ENCODE measurements at regions not wholly inside any gene's neighbourhood (a gene's known extent, or its start where the extent isn't known, plus 50 kb on each side); places are given as distances from the start of the nearest gene placed in this dataset.

- TF ChIP-seq, protein P1, sequence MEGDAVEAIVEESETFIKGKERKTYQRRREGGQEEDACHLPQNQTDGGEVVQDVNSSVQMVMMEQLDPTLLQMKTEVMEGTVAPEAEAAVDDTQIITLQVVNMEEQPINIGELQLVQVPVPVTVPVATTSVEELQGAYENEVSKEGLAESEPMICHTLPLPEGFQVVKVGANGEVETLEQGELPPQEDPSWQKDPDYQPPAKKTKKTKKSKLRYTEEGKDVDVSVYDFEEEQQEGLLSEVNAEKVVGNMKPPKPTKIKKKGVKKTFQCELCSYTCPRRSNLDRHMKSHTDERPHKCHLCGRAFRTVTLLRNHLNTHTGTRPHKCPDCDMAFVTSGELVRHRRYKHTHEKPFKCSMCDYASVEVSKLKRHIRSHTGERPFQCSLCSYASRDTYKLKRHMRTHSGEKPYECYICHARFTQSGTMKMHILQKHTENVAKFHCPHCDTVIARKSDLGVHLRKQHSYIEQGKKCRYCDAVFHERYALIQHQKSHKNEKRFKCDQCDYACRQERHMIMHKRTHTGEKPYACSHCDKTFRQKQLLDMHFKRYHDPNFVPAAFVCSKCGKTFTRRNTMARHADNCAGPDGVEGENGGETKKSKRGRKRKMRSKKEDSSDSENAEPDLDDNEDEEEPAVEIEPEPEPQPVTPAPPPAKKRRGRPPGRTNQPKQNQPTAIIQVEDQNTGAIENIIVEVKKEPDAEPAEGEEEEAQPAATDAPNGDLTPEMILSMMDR (IDR thresholded peaks at IDR 0.05; ENCODE audit: low read depth, low read length): no peak
- no peak overlapping the region for H3K4me3 ChIP-seq (ENCODE audit: low read depth, low read length)
- in situ Hi-C loops (cut with HindIII; ENCODE audit: low sequenced_read_pairs): no loop called here
- no peak for DNase-seq (ENCODE audit: low read depth, low spot score)
These were observed 175.8 kb downstream of the IL15 start for GRCh38 chr4:141812158-141812557.

GRCh38 chr4:141814499-141814898 lies 178.1 kb downstream of the IL15 start:
- in situ Hi-C loops (cut with HindIII; ENCODE audit: low sequenced_read_pairs): no loop called here
- TF ChIP-seq, protein P1 (IDR thresholded peaks at IDR 0.05; ENCODE audit: low read depth, low read length): no peak
- H3K4me3 ChIP-seq (ENCODE audit: low read depth, low read length): no peak overlapping the region
- no peak for DNase-seq (ENCODE audit: low read depth, low spot score)

- TF ChIP-seq, protein P1 (IDR thresholded peaks at IDR 0.05; ENCODE audit: low read depth, low read length): no peak
- in situ Hi-C loops (cut with HindIII; ENCODE audit: low sequenced_read_pairs): no loop called here
- no peak for DNase-seq (ENCODE audit: low read depth, low spot score)
- no peak overlapping the region for H3K4me3 ChIP-seq (ENCODE audit: low read depth, low read length)
These were observed 179.3 kb downstream of the IL15 start for GRCh38 chr4:141815646-141816045.

- in situ Hi-C loops (cut with HindIII; ENCODE audit: low sequenced_read_pairs): no loop called here
- DNase-seq (ENCODE audit: low read depth, low spot score): no peak
- no peak overlapping the region for H3K4me3 ChIP-seq (ENCODE audit: low read depth, low read length)
- TF ChIP-seq, protein P1 (IDR thresholded peaks at IDR 0.05; ENCODE audit: low read depth, low read length): no peak
These were observed 189.9 kb downstream of the IL15 start for GRCh38 chr4:141826260-141826659.

- in situ Hi-C loops (cut with HindIII; ENCODE audit: low sequenced_read_pairs): no loop called here
- H3K4me3 ChIP-seq (ENCODE audit: low read depth, low read length): no peak overlapping the region
- no peak for DNase-seq (ENCODE audit: low read depth, low spot score)
- TF ChIP-seq, protein P1 (IDR thresholded peaks at IDR 0.05; ENCODE audit: low read depth, low read length): no peak
These were observed 196.8 kb downstream of the IL15 start for GRCh38 chr4:141833209-141833608.

GRCh38 chr4:141840299-141840986 lies 204.1 kb downstream of the IL15 start:
- TF ChIP-seq, protein P1 (IDR thresholded peaks at IDR 0.05; ENCODE audit: low read depth, low read length): no peak
- H3K4me3 ChIP-seq (ENCODE audit: low read depth, low read length): no peak overlapping the region
- DNase-seq (ENCODE audit: low read depth, low spot score): no peak
- in situ Hi-C loops (cut with HindIII; ENCODE audit: low sequenced_read_pairs): no loop called here
